Smooth muscle cell (in vitro differentiated cells): ENCODE measurements at regions not wholly inside any gene's neighbourhood (a gene's known extent, or its start where the extent isn't known, plus 50 kb on each side); places are given as distances from the start of the nearest gene placed in this dataset.

ENCODE experiments used
- DNase-seq: peaks from one replicate; lab custom pipeline; 2025; ENCODE audit not compliant: unreplicated experiment; lab: John Stamatoyannopoulos, UW
- H2AFZ ChIP-seq: fragments of 200-600 bp; sonication (generic); 2 replicates; pipeline ENCODE4 v1.6.0; 2016; ENCODE audit warnings: antibody characterized with exemption, low read depth, mild to moderate bottlenecking
- H3F3A ChIP-seq: fragments of 200-600 bp; sonication (generic); 2 replicates; pipeline ENCODE4 v1.6.0; 2017; ENCODE audit warnings: antibody characterized with exemption, low read depth
- H3K27ac ChIP-seq: fragments of 200-600 bp; sonication (generic); 2 replicates; pipeline ENCODE4 v1.5.1; 2016; ENCODE audit warnings: low read depth, mild to moderate bottlenecking
- H3K27me3 ChIP-seq: fragments of 200-600 bp; sonication (generic); 2 replicates; pipeline ENCODE4 v1.6.1; 2016; ENCODE audit warnings: low read depth, mild to moderate bottlenecking
- H3K36me3 ChIP-seq: fragments of 200-600 bp; sonication (generic); 2 replicates; pipeline ENCODE4 v1.5.1; 2016; ENCODE audit warnings: low read depth
- H3K4me1 ChIP-seq: fragments of 200-600 bp; sonication (generic); 2 replicates; pipeline ENCODE4 v1.5.1; 2016; ENCODE audit warnings: low read depth
- H3K4me2 ChIP-seq: fragments of 200-600 bp; sonication (generic); 2 replicates; pipeline ENCODE4 v1.6.0; 2016; ENCODE audit warnings: mild to moderate bottlenecking
- H3K4me3 ChIP-seq: fragments of 200-600 bp; sonication (generic); 2 replicates; pipeline ENCODE4 v1.5.1; 2016; ENCODE audit warnings: mild to moderate bottlenecking
- H3K79me2 ChIP-seq: fragments of 200-600 bp; sonication (generic); 2 replicates; pipeline ENCODE4 v1.6.0; 2016; ENCODE audit warnings: low read depth, mild to moderate bottlenecking
- H3K9ac ChIP-seq: fragments of 200-600 bp; sonication (generic); 2 replicates; pipeline ENCODE4 v1.6.0; 2016; ENCODE audit warnings: low read depth
- H3K9me3 ChIP-seq: fragments of 200-600 bp; sonication (generic); replicated peaks from 2 replicates; pipeline ENCODE4 v1.5.1; 2016; ENCODE audit warnings: low read depth
- H4K20me1 ChIP-seq: fragments of 200-600 bp; sonication (generic); 2 replicates; pipeline ENCODE4 v1.6.0; 2016; ENCODE audit warnings: low read depth
- CTCF ChIP-seq: fragments of 200-600 bp; sonication (generic); IDR thresholded peaks from 2 replicates; pipeline ENCODE4 v1.5.1; 2017; ENCODE audit warnings: borderline replicate concordance, mild to moderate bottlenecking, antibody characterized with exemption; ENCODE audit not compliant: insufficient read depth, poor library complexity, severe bottlenecking
- WGBS: methylation state at CpG from one replicate; pipeline ENCODE4 v1.1.7; 2016; ENCODE audit warnings: low lambda C conversion rate; 5-methylcytosine and 5-hydroxymethylcytosine counted together

GRCh38 chr2:5121642-5122041 is 570.5 kb upstream of the SOX11 start:
- Histone ChIP-seq H3K27ac (no peak overlapping the region), H3K36me3 (no peaks in the 10 kb centered on the region), H3K27me3 (peaks cover 5% of the 10 kb centered on the region), H2AFZ (no peak overlapping the region), H3K9ac (no peak overlapping the region), H3K4me3 (no peak overlapping the region), H3F3A (no peaks in the 10 kb centered on the region), H3K4me2 (no peak overlapping the region), H3K4me1 (no peaks in the 10 kb centered on the region), H3K79me2 (no peaks in the 10 kb centered on the region), H4K20me1 (no peaks in the 10 kb centered on the region), H3K9me3 (no peaks in the 10 kb centered on the region)
- TF ChIP-seq CTCF = no peak
- WGBS = 15% methylated on average over 4 of the region's 4 CpGs
- no peak for DNase-seq

- 81% methylated on average over 4 of the region's 4 CpGs for WGBS
- no peak for DNase-seq
- H3K27ac ChIP-seq = no peak overlapping the region
- H3K4me1 ChIP-seq = no peaks in the 10 kb centered on the region
- no peak overlapping the region for H3K9ac ChIP-seq
- H2AFZ ChIP-seq = no peak overlapping the region
- no peaks in the 10 kb centered on the region for H3F3A ChIP-seq
- no peaks in the 10 kb centered on the region for H3K9me3 ChIP-seq
- no peaks in the 10 kb centered on the region for H3K79me2 ChIP-seq
- no peak overlapping the region for H3K4me3 ChIP-seq
- peaks cover 5% of the 10 kb centered on the region for H3K27me3 ChIP-seq
- no peak for TF ChIP-seq CTCF
- no peak overlapping the region for H3K4me2 ChIP-seq
- no peaks in the 10 kb centered on the region for H4K20me1 ChIP-seq
- H3K36me3 ChIP-seq = no peaks in the 10 kb centered on the region
Measured at GRCh38 chr2:5123582-5124196, 568.5 kb upstream of the SOX11 start.

- no peak overlapping the region for H3K9ac ChIP-seq
- H3K4me1 ChIP-seq = no peaks in the 10 kb centered on the region
- no peak overlapping the region for H3K4me3 ChIP-seq
- H3K36me3 ChIP-seq = no peaks in the 10 kb centered on the region
- WGBS = 65% methylated on average over 2 of the region's 2 CpGs
- no peaks in the 10 kb centered on the region for H4K20me1 ChIP-seq
- no peak overlapping the region for H3K4me2 ChIP-seq
- no peak overlapping the region for H3K27ac ChIP-seq
- no peak for TF ChIP-seq CTCF
- H3F3A ChIP-seq = no peaks in the 10 kb centered on the region
- no peaks in the 10 kb centered on the region for H3K79me2 ChIP-seq
- DNase-seq = no peak
- no peak overlapping the region for H2AFZ ChIP-seq
- H3K27me3 ChIP-seq = peaks cover 5% of the 10 kb centered on the region
- H3K9me3 ChIP-seq = no peaks in the 10 kb centered on the region
Measured at GRCh38 chr2:5125017-5125730, 567.0 kb upstream of the SOX11 start.

DNA sequence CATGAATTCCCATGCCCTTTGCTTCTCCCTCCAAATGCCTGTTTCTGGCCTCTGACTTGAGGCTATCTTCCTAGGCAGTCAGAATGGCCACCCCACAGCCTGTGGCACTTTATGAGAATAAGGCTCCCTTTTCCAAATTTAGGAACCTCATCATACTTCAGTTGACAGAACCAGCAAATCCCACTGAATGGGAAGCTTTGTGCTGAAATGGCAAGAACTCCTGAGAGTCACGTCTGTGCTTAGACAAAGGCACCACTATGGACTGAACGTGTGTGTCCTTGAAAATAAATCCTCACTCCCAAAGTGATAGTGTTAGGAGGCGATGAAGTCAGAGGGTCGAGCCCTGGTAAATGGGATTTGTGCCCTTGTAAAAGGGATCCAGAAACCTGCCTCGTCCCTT is 559.9 kb upstream of the SOX11 start:
- H3K27me3 ChIP-seq = no peaks in the 10 kb centered on the region
- no peaks in the 10 kb centered on the region for H3K79me2 ChIP-seq
- no peaks in the 10 kb centered on the region for H4K20me1 ChIP-seq
- H3K4me3 ChIP-seq = no peak overlapping the region
- no peaks in the 10 kb centered on the region for H3K4me1 ChIP-seq
- no peak overlapping the region for H2AFZ ChIP-seq
- no peak for DNase-seq
- no peaks in the 10 kb centered on the region for H3K36me3 ChIP-seq
- no peak overlapping the region for H3K27ac ChIP-seq
- no peak overlapping the region for H3K4me2 ChIP-seq
- 83% methylated on average over 5 of the region's 5 CpGs for WGBS
- TF ChIP-seq CTCF = no peak
- H3K9me3 ChIP-seq = no peaks in the 10 kb centered on the region
- H3K9ac ChIP-seq = no peak overlapping the region
- H3F3A ChIP-seq = no peaks in the 10 kb centered on the region
